H9 (cell line): ENCODE measurements at regions not wholly inside any gene's neighbourhood (a gene's known extent, or its start where the extent isn't known, plus 50 kb on each side); places are given as distances from the start of the nearest gene placed in this dataset.

Experiments used
- DNase-seq: peaks from one replicate; pipeline ENCODE4 v3.0.0-alpha.2; 2017
- H2AFZ ChIP-seq: one replicate; pipeline ENCODE4 v1.6.1; 2013; ENCODE audit warnings: mild to moderate bottlenecking, low read length, control low read depth, moderate library complexity
- H2AK5ac ChIP-seq: 2 replicates; pipeline ENCODE4 v1.6.1; 2013; ENCODE audit warnings: low read length, control low read depth, mixed read lengths; ENCODE audit not compliant: insufficient read length
- H2BK120ac ChIP-seq: one replicate; pipeline ENCODE4 v1.6.1; 2013; ENCODE audit warnings: low read depth, mild to moderate bottlenecking, low read length, control low read depth, inconsistent platforms; ENCODE audit not compliant: poor library complexity, severe bottlenecking
- H2BK12ac ChIP-seq: 2 replicates; pipeline ENCODE4 v1.6.1; 2013; ENCODE audit warnings: low read length, control low read depth, mixed read lengths, low read depth; ENCODE audit not compliant: insufficient read length
- H2BK15ac ChIP-seq: 2 replicates; pipeline ENCODE4 v1.6.1; 2013; ENCODE audit warnings: low read depth, low read length, control low read depth
- H2BK20ac ChIP-seq: one replicate; pipeline ENCODE4 v1.6.1; 2013; ENCODE audit warnings: low read depth, mild to moderate bottlenecking, low read length, control low read depth, inconsistent platforms; ENCODE audit not compliant: poor library complexity, severe bottlenecking
- H2BK5ac ChIP-seq: 2 replicates; pipeline ENCODE4 v1.6.1; 2013; ENCODE audit warnings: low read length, control low read depth, mixed read lengths; ENCODE audit not compliant: insufficient read length
- H3K14ac ChIP-seq: 2 replicates; pipeline ENCODE4 v1.6.1; 2013; ENCODE audit warnings: low read length, control low read depth; ENCODE audit not compliant: insufficient read depth
- H3K18ac ChIP-seq: 2 replicates; pipeline ENCODE4 v1.6.1; 2013; ENCODE audit warnings: low read depth, mild to moderate bottlenecking, mixed read lengths, low read length, control low read depth; ENCODE audit not compliant: insufficient read length
- H3K23ac ChIP-seq: 2 replicates; pipeline ENCODE4 v1.6.1; 2013; ENCODE audit warnings: low read length, control low read depth, mixed read lengths, low read depth; ENCODE audit not compliant: insufficient read length
- H3K23me2 ChIP-seq: 2 replicates; pipeline ENCODE4 v1.6.1; 2013; ENCODE audit warnings: low read depth, mild to moderate bottlenecking, mixed read lengths, low read length, control low read depth; ENCODE audit not compliant: insufficient read length, poor library complexity, severe bottlenecking
- H3K27ac ChIP-seq: 2 replicates; pipeline ENCODE4 v1.5.1; 2013; ENCODE audit warnings: low read length, control low read depth, mixed read lengths, low read depth; ENCODE audit not compliant: insufficient read length
- H3K27me3 ChIP-seq: 2 replicates; pipeline ENCODE4 v1.6.1; 2013; ENCODE audit warnings: low read length, control low read depth, inconsistent platforms; ENCODE audit not compliant: insufficient read depth
- H3K4ac ChIP-seq: 2 replicates; pipeline ENCODE4 v1.6.1; 2013; ENCODE audit warnings: low read depth, mild to moderate bottlenecking, control low read depth, inconsistent platforms, low read length, moderate library complexity
- H3K4me1 ChIP-seq: 2 replicates; pipeline ENCODE4 v1.6.1; 2013; ENCODE audit warnings: low read length, control low read depth, inconsistent platforms; ENCODE audit not compliant: insufficient read depth
- H3K4me2 ChIP-seq: 2 replicates; pipeline ENCODE4 v1.6.1; 2013; ENCODE audit warnings: low read length, control low read depth, mixed read lengths; ENCODE audit not compliant: insufficient read length, insufficient read depth
- H3K56ac ChIP-seq: 2 replicates; pipeline ENCODE4 v1.6.1; 2013; ENCODE audit warnings: low read depth, mild to moderate bottlenecking, mixed read lengths, low read length, control low read depth; ENCODE audit not compliant: insufficient read length
- H3K79me1 ChIP-seq: 2 replicates; pipeline ENCODE4 v1.6.1; 2013; ENCODE audit warnings: low read depth, mild to moderate bottlenecking, moderate library complexity, low read length, control low read depth, inconsistent platforms; ENCODE audit not compliant: insufficient read depth, poor library complexity, severe bottlenecking
- H3K79me2 ChIP-seq: 2 replicates; pipeline ENCODE4 v1.6.1; 2013; ENCODE audit warnings: low read length, control low read depth, inconsistent platforms; ENCODE audit not compliant: insufficient read depth
- H3K9ac ChIP-seq: 2 replicates; pipeline ENCODE4 v1.6.1; 2013; ENCODE audit warnings: low read length, control low read depth, mixed read lengths; ENCODE audit not compliant: insufficient read length; ENCODE audit errors: extremely low read depth
- H3K9me3 ChIP-seq: one replicate; pipeline ENCODE4 v1.6.1; 2013; ENCODE audit warnings: low read depth, low read length, inconsistent platforms; ENCODE audit not compliant: control insufficient read depth
- H3T11ph ChIP-seq: one replicate; pipeline ENCODE4 v1.6.1; 2013; ENCODE audit warnings: mild to moderate bottlenecking, low read length, control low read depth, inconsistent platforms
- H4K20me1 ChIP-seq: one replicate; pipeline ENCODE4 v1.6.1; 2013; ENCODE audit not compliant: control insufficient read depth, insufficient read length, insufficient read depth
- H4K5ac ChIP-seq: 2 replicates; pipeline ENCODE4 v1.6.1; 2013; ENCODE audit warnings: low read depth, mild to moderate bottlenecking, mixed read lengths, low read length, control low read depth; ENCODE audit not compliant: insufficient read length
- H4K8ac ChIP-seq: replicated peaks from 2 replicates; pipeline ENCODE4 v1.6.1; 2013; ENCODE audit warnings: low read length, control low read depth, mixed read lengths, low read depth; ENCODE audit not compliant: insufficient read length
- H4K91ac ChIP-seq: 2 replicates; pipeline ENCODE4 v1.6.1; 2013; ENCODE audit warnings: low read depth, mild to moderate bottlenecking, moderate library complexity, mixed read lengths, low read length, control low read depth; ENCODE audit not compliant: insufficient read length
- H3K27ac Mint-ChIP-seq, 3 experiments: 2 replicates in 2 of 3; 3 replicates in 1 of 3; pipeline ENCODE4 v1.8.0; 2020 to 2021; ENCODE audit warnings: mixed read lengths in 3 of 3, mild to moderate bottlenecking in 1 of 3, moderate library complexity in 1 of 3
- H3K27me3 Mint-ChIP-seq: 2 replicates; pipeline ENCODE4 v1.8.0; 2021; ENCODE audit warnings: low read depth, mild to moderate bottlenecking, moderate library complexity, mixed read lengths
- H3K36me3 Mint-ChIP-seq, 3 experiments: 2 replicates in 2 of 3; 3 replicates in 1 of 3; pipeline ENCODE4 v1.8.0; 2020 to 2021; ENCODE audit warnings: low read depth in 3 of 3, mixed read lengths in 3 of 3; ENCODE audit not compliant: insufficient read depth in 1 of 3
- H3K4me1 Mint-ChIP-seq, 2 experiments: 2 replicates each; pipeline ENCODE4 v1.8.0; 2020; ENCODE audit warnings: mixed read lengths in 2 of 2
- H3K4me3 Mint-ChIP-seq, 2 experiments: 2 replicates in 1 of 2; 3 replicates in 1 of 2; pipeline ENCODE4 v1.8.0; 2020 to 2021; ENCODE audit warnings: mild to moderate bottlenecking in 2 of 2, mixed read lengths in 2 of 2, moderate library complexity in 1 of 2
- H3K9me3 Mint-ChIP-seq, 2 experiments: 2 replicates in 1 of 2; 3 replicates in 1 of 2; pipeline ENCODE4 v1.8.0; 2020; ENCODE audit warnings: mild to moderate bottlenecking in 2 of 2, mixed read lengths in 2 of 2, moderate library complexity in 1 of 2
- WGBS: extraction: QIAGEN DNeasy Blood & Tissue Kit; methylation state at CpG from one replicate; pipeline ENCODE4 v1.1.7; 2013; ENCODE audit warnings: missing lambda C conversion rate, low lambda C conversion rate, mixed read lengths; ENCODE audit not compliant: insufficient read length; ENCODE audit errors: extremely low coverage; 5-methylcytosine and 5-hydroxymethylcytosine counted together
- TF ChIP-seq, protein P1 (sequence below): fragments of 200-600 bp; sonication (generic); conservative IDR thresholded peaks from 3 replicates; pipeline ENCODE4 v1.8.0; 2021; ENCODE audit warnings: antibody characterized with exemption, mild to moderate bottlenecking

- no peaks in the 10 kb centered on the region for H3K4me1 ChIP-seq
- no peak overlapping the region for H3K23ac ChIP-seq
- H3K56ac ChIP-seq: no peak overlapping the region
- no peak overlapping the region for H2BK12ac ChIP-seq
- no peak overlapping the region for H4K5ac ChIP-seq
- DNase-seq: no peak
- no peak overlapping the region for H3K4me2 ChIP-seq
- H3K27me3 Mint-ChIP-seq: no peaks in the 10 kb centered on the region
- H2BK15ac ChIP-seq: no peak overlapping the region
- no peak overlapping the region for H2BK20ac ChIP-seq
- H3K4ac ChIP-seq: no peak overlapping the region
- H3K9me3 ChIP-seq: no peaks in the 10 kb centered on the region
- no peak overlapping the region for H3K9ac ChIP-seq
- no peak overlapping the region for H4K8ac ChIP-seq
- no peak overlapping the region for H3K18ac ChIP-seq
- no peaks in the 10 kb centered on the region for H3K23me2 ChIP-seq
- no peaks in the 10 kb centered on the region for H4K20me1 ChIP-seq
- peaks cover 0 to 5% (median 4%) of the 10 kb centered on the region in 3 experiments for H3K36me3 Mint-ChIP-seq
- no peak overlapping the region for H3T11ph ChIP-seq
- TF ChIP-seq, protein P1, sequence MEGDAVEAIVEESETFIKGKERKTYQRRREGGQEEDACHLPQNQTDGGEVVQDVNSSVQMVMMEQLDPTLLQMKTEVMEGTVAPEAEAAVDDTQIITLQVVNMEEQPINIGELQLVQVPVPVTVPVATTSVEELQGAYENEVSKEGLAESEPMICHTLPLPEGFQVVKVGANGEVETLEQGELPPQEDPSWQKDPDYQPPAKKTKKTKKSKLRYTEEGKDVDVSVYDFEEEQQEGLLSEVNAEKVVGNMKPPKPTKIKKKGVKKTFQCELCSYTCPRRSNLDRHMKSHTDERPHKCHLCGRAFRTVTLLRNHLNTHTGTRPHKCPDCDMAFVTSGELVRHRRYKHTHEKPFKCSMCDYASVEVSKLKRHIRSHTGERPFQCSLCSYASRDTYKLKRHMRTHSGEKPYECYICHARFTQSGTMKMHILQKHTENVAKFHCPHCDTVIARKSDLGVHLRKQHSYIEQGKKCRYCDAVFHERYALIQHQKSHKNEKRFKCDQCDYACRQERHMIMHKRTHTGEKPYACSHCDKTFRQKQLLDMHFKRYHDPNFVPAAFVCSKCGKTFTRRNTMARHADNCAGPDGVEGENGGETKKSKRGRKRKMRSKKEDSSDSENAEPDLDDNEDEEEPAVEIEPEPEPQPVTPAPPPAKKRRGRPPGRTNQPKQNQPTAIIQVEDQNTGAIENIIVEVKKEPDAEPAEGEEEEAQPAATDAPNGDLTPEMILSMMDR: no peak
- no CpG with 5 or more reads among the region's 2 CpGs for WGBS
- no peak overlapping the region for H4K91ac ChIP-seq
- peaks cover 7 to 8% of the 10 kb centered on the region in 2 experiments for H3K9me3 Mint-ChIP-seq
- H3K27ac Mint-ChIP-seq: no peak overlapping the region
- H3K27me3 ChIP-seq: no peaks in the 10 kb centered on the region
- no peaks in the 10 kb centered on the region for H3K4me1 Mint-ChIP-seq
- H2BK5ac ChIP-seq: no peak overlapping the region
- no peaks in the 10 kb centered on the region for H3K79me1 ChIP-seq
- no peak overlapping the region for H2AFZ ChIP-seq
- no peaks in the 10 kb centered on the region for H3K79me2 ChIP-seq
- H3K27ac ChIP-seq: no peak overlapping the region
- H2BK120ac ChIP-seq: no peak overlapping the region
- H2AK5ac ChIP-seq: no peak overlapping the region
- H3K14ac ChIP-seq: no peak overlapping the region
- H3K4me3 Mint-ChIP-seq: no peak overlapping the region
Measured at GRCh38 chr11:24196733-24197132, 300.1 kb upstream of the LUZP2 start.
